HCT116 (cell line): ENCODE measurements at regions not wholly inside any gene's neighbourhood (a gene's known extent, or its start where the extent isn't known, plus 50 kb on each side); places are given as distances from the start of the nearest gene placed in this dataset.

ENCODE experiments used
- ATAC-seq: fragments of 200-7000 bp; cut with Tn5 transposase; 2 replicates; pipeline ENCODE4 v1.9.1; 2020; ENCODE audit warnings: mild to moderate bottlenecking, moderate library complexity
- BruUV-seq: library from RNA; stranded (reverse); fragments of 400-500 nt; replicated peaks from 2 replicates; lab custom pipeline; 2021; lab: Mats Ljungman, UMichigan
- CTCF ChIA-PET: fragments of 300-600 bp; sonication (Branson Sonifier 250); formaldehyde crosslinking; loops from one replicate; lab custom pipeline; 2021; ENCODE audit warnings: antibody characterized with exemption; lab: Charles Lee
- POLR2A ChIA-PET: fragments of 300-600, 350-600 bp; sonication (Branson Sonifier 250); formaldehyde crosslinking; loops from one replicate; lab custom pipeline; 2021; ENCODE audit warnings: antibody characterized with exemption; lab: Charles Lee
- RAD21 ChIA-PET, 2 experiments: fragments of 300-600 bp; sonication (Branson Sonifier 250); formaldehyde crosslinking; loops; one replicate each; lab custom pipeline; 2023; ENCODE audit warnings: low total read pairs in 2 of 2; ENCODE audit not compliant: uncharacterized antibody in 2 of 2, unreplicated experiment in 2 of 2, low non-redundant PET in 1 of 2; lab: Charles Lee
- DNase-seq: peaks from one replicate; pipeline ENCODE4 v3.0.0-alpha.2; 2010; ENCODE audit warnings: low read depth, low spot score
- H2AFZ ChIP-seq: fragments of 200-600 bp; shearing (Covaris generic), sonication (generic); 2 replicates; pipeline ENCODE4 v1.6.1; 2017; ENCODE audit warnings: low read depth, mixed run types, mixed read lengths, antibody characterized with exemption, low read length; ENCODE audit not compliant: poor library complexity, severe bottlenecking
- H3K27ac ChIP-seq: 2 replicates; pipeline ENCODE4 v1.5.1; 2012; ENCODE audit warnings: low read depth, low read length
- H3K27me3 ChIP-seq: fragments of 200-600 bp; sonication (generic); 2 replicates; pipeline ENCODE4 v1.6.1; 2016; ENCODE audit warnings: mixed run types, low read length, mixed read lengths; ENCODE audit not compliant: insufficient read depth
- H3K36me3 ChIP-seq, 2 experiments: fragments of 200-500 bp in 1 of 2; fragments of 200-600 bp in 1 of 2; sonication (Bioruptor generic) in 1 of 2; sonication (generic) in 1 of 2; 2 replicates each; pipeline versions ENCODE4 v1.5.1 to v1.6.1; 2014 to 2016; ENCODE audit warnings: low read length in 2 of 2, inconsistent platforms in 1 of 2, mixed read lengths in 1 of 2, mixed run types in 1 of 2; ENCODE audit not compliant: insufficient read depth in 2 of 2, control insufficient read depth in 1 of 2
- H3K4me1 ChIP-seq, 2 experiments: fragments of 200-600 bp in 1 of 2; sonication (generic) in 1 of 2; 2 replicates each; pipeline versions ENCODE4 v1.5.1 to v1.6.1; 2012 to 2017; ENCODE audit warnings: low read length in 2 of 2, inconsistent platforms in 1 of 2, mild to moderate bottlenecking in 1 of 2, mixed read lengths in 1 of 2, mixed run types in 1 of 2, moderate library complexity in 1 of 2; ENCODE audit not compliant: insufficient read depth in 2 of 2, control insufficient read depth in 1 of 2
- H3K4me2 ChIP-seq: fragments of 200-600 bp; sonication (generic); 2 replicates; pipeline ENCODE4 v1.6.1; 2017; ENCODE audit warnings: mixed run types, low read length, mixed read lengths
- H3K4me3 ChIP-seq, 2 experiments: fragments of 200-600 bp in 1 of 2; sonication (generic) in 1 of 2; replicated peaks in 1 of 2; 2 replicates each; pipeline ENCODE4 v1.5.1; 2011 to 2016; ENCODE audit warnings: low read length in 2 of 2, control low read depth in 1 of 2, low read depth in 1 of 2, mild to moderate bottlenecking in 1 of 2, mixed read lengths in 1 of 2, mixed run types in 1 of 2
- H3K79me2 ChIP-seq: fragments of 200-600 bp; sonication (generic); 2 replicates; pipeline ENCODE4 v1.6.1; 2017; ENCODE audit warnings: mild to moderate bottlenecking, mixed run types, low read length, moderate library complexity, mixed read lengths; ENCODE audit not compliant: insufficient read depth
- H3K9ac ChIP-seq: fragments of 200-600 bp; sonication (generic); 2 replicates; pipeline ENCODE4 v1.6.1; 2016; ENCODE audit warnings: low read length, mixed read lengths
- H3K9me2 ChIP-seq: fragments of 200-600 bp; sonication (generic), shearing (Covaris generic); 2 replicates; pipeline ENCODE4 v1.6.1; 2017; ENCODE audit warnings: mixed run types, mild to moderate bottlenecking, moderate library complexity; ENCODE audit not compliant: insufficient read depth
- H3K9me3 ChIP-seq, 2 experiments: fragments of 200-500 bp in 1 of 2; fragments of 200-600 bp in 1 of 2; sonication (Bioruptor generic) in 1 of 2; sonication (generic) in 1 of 2; 2 replicates each; pipeline ENCODE4 v1.6.1; 2014 to 2017; ENCODE audit warnings: low read length in 2 of 2, mixed read lengths in 2 of 2, inconsistent platforms in 1 of 2, low read depth in 1 of 2, mild to moderate bottlenecking in 1 of 2, mixed run types in 1 of 2, moderate library complexity in 1 of 2; ENCODE audit not compliant: control insufficient read depth in 1 of 2, insufficient read depth in 1 of 2
- H4K20me1 ChIP-seq: fragments of 200-600 bp; sonication (generic), shearing (Covaris generic); 2 replicates; pipeline ENCODE4 v1.6.1; 2017; ENCODE audit warnings: mixed run types, mild to moderate bottlenecking, moderate library complexity; ENCODE audit not compliant: insufficient read depth
- CTCF ChIP-seq, 3 experiments: fragments of 200-600 bp in 1 of 3; sonication (generic) in 1 of 3; IDR thresholded peaks in 2 of 3; conservative IDR thresholded peaks in 1 of 3; 2 replicates each; pipeline ENCODE4 v1.5.1; 2012 to 2017; ENCODE audit warnings: low read depth in 2 of 3, low read length in 2 of 3, antibody characterized with exemption in 1 of 3, borderline replicate concordance in 1 of 3, control low read depth in 1 of 3, mild to moderate bottlenecking in 1 of 3, mixed read lengths in 1 of 3, mixed run types in 1 of 3, moderate library complexity in 1 of 3; ENCODE audit not compliant: insufficient read depth in 1 of 3
- ELF1 ChIP-seq: IDR thresholded peaks from 2 replicates; pipeline ENCODE4 v1.6.1; 2012; ENCODE audit warnings: low read depth, borderline replicate concordance
- FOSL1 ChIP-seq: IDR thresholded peaks from 2 replicates; pipeline ENCODE4 v1.6.1; 2012; ENCODE audit warnings: low read depth
- JUND ChIP-seq: IDR thresholded peaks from 2 replicates; pipeline ENCODE4 v1.6.1; 2012
- POLR2A ChIP-seq: IDR thresholded peaks from 2 replicates; pipeline ENCODE4 v1.7.0; 2011; ENCODE audit warnings: borderline replicate concordance; ENCODE audit not compliant: insufficient read depth, insufficient read length; ENCODE audit errors: extremely low read depth
- SP1 ChIP-seq: IDR thresholded peaks from 2 replicates; pipeline ENCODE4 v1.6.1; 2012; ENCODE audit warnings: low read depth
- ZNF274 ChIP-seq: fragments of 200-500 bp; sonication (Bioruptor generic); IDR thresholded peaks from 2 replicates; pipeline ENCODE4 v1.6.1; 2014; ENCODE audit warnings: mild to moderate bottlenecking, low read depth, low read length, inconsistent platforms
- intact Hi-C: fragments of 100-400 bp; cut with micrococcal nuclease; formaldehyde crosslinking; loops from 2 replicates; pipeline ENCODE4 v1.10.0; 2022

GRCh38 chr9:109990541-109990940 is 210.5 kb downstream of the PALM2AKAP2 start:
- Histone ChIP-seq H3K27ac (no peak overlapping the region), H2AFZ (no peak overlapping the region), H3K4me2 (no peak overlapping the region), H3K27me3 (no peaks in the 10 kb centered on the region), H3K9me2 (no peaks in the 10 kb centered on the region), H3K9ac (no peak overlapping the region), H4K20me1 (no peaks in the 10 kb centered on the region), H3K4me3 (no peak overlapping the region)
- CTCF ChIA-PET = no interaction called here
- RAD21 ChIA-PET = no interaction called here
- POLR2A ChIA-PET = no interaction called here
- no TSS peak for BruUV-seq
- ATAC-seq (no peak), DNase-seq (no peak)
- intact Hi-C loops = no loop called here
- TF ChIP-seq ZNF274 = no peak
- no peak for TF ChIP-seq FOSL1
- TF ChIP-seq, all 23 proteins: peak for 0
- no peaks in the 10 kb centered on the region for H3K36me3 ChIP-seq
- H3K4me1 ChIP-seq = no peaks in the 10 kb centered on the region
- no peaks in the 10 kb centered on the region for H3K9me3 ChIP-seq
- H3K79me2 ChIP-seq = no peaks in the 10 kb centered on the region

- no peak overlapping the region for H3K4me3 ChIP-seq
- ChIA-PET RAD21 (no interaction called here), CTCF (no interaction called here), POLR2A (no interaction called here)
- no peak overlapping the region for H2AFZ ChIP-seq
- ATAC-seq (no peak), DNase-seq (no peak)
- H3K9ac ChIP-seq = no peak overlapping the region
- H4K20me1 ChIP-seq = no peaks in the 10 kb centered on the region
- intact Hi-C loops = no loop called here
- H3K9me2 ChIP-seq = no peaks in the 10 kb centered on the region
- no peaks in the 10 kb centered on the region for H3K9me3 ChIP-seq
- H3K4me2 ChIP-seq = no peak overlapping the region
- TF ChIP-seq JUND (no peak), SP1 (no peak), POLR2A (no peak), ELF1 (no peak), FOSL1 (no peak), CTCF (IDR thresholded peaks at IDR 0.05 in 2 of 3, conservative IDR thresholded peaks at IDR 0.05 in 1 of 3; ENCODE audit: borderline replicate concordance in 1 of 3, insufficient read depth in 1 of 3, low read depth in 2 of 3, low read length in 2 of 3) (no peak)
- H3K36me3 ChIP-seq = no peaks in the 10 kb centered on the region
- H3K4me1 ChIP-seq = no peaks in the 10 kb centered on the region
- H3K27me3 ChIP-seq = no peaks in the 10 kb centered on the region
- BruUV-seq = no TSS peak
- no peak overlapping the region for H3K27ac ChIP-seq
- H3K79me2 ChIP-seq = no peaks in the 10 kb centered on the region
Measured at GRCh38 chr9:109992293-109992692, 212.3 kb downstream of the PALM2AKAP2 start.
